Hepatocyte (in vitro differentiated cells): ENCODE measurements at regions not wholly inside any gene's neighbourhood (a gene's known extent, or its start where the extent isn't known, plus 50 kb on each side); places are given as distances from the start of the nearest gene placed in this dataset.

Source experiments
- CTCF ChIP-seq: fragments of 200-600 bp; sonication (generic); IDR thresholded peaks from 2 replicates; pipeline ENCODE4 v1.5.1; 2016; ENCODE audit warnings: antibody characterized with exemption, mild to moderate bottlenecking; ENCODE audit not compliant: poor library complexity
- EZH2phosphoT487 ChIP-seq: fragments of 200-600 bp; sonication (generic); IDR thresholded peaks from one replicate; pipeline ENCODE4 v1.6.1; 2018; ENCODE audit warnings: antibody characterized with exemption, mild to moderate bottlenecking, low read depth, moderate library complexity; ENCODE audit not compliant: unreplicated experiment, severe bottlenecking

- TF ChIP-seq CTCF (no peak), EZH2phosphoT487 (no peak)
These were observed 443.5 kb upstream of the SLC14A2 start for GRCh38 chr18:45171679-45172191.
